ENCODE measurements at regions not wholly inside any gene's neighbourhood (a gene's known extent, or its start where the extent isn't known, plus 50 kb on each side); places are given as distances from the start of the nearest gene placed in this dataset.
"Not testable (repeated sequence)": the region's sequence is repeated elsewhere in the genome, so short reads cannot be mapped to it uniquely, and the experiment has no call there.

DNA sequence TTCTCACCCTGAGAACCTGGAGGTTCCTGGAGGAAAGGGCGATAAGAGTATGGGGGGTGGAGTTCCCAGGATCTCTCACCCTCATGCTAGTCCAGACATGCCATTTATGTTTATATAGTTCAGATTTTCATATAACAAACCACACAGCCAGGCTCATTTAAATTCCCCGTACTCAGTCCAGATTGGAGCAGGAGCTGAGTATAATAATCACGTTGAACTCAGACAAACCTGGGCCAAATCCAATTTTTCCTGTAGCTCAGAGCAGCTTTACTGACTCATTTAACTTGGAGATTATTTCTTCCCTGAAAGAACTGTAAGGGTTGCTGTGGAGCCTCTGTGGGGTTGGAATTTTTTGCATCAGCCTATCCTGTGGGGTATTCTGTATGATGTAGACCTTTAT is 660.8 kb downstream of the TMEM121 start:
- WGBS: 48% methylated on average over 3 of the region's 3 CpGs
- no peak for TF ChIP-seq POLR2A (IDR thresholded peaks at IDR 0.05)
- no peak for TF ChIP-seq CTCF (IDR thresholded peaks at IDR 0.05)
- TF ChIP-seq EP300 (IDR thresholded peaks at IDR 0.05): no peak
- no peak for TF ChIP-seq POLR2AphosphoS5 (IDR thresholded peaks at IDR 0.05)
- DNase-seq (ENCODE audit: low spot score in 2 of 2): no peak
- H3K4me1 ChIP-seq: no peaks in the 10 kb centered on the region
- no peaks in the 10 kb centered on the region for H3K9me3 ChIP-seq
- peaks cover 4% of the 10 kb centered on the region for H3K27me3 ChIP-seq
- no peak overlapping the region for H3K27ac ChIP-seq
- H3K4me3 ChIP-seq: no peak overlapping the region
- H3K36me3 ChIP-seq: no peaks in the 10 kb centered on the region

DNA sequence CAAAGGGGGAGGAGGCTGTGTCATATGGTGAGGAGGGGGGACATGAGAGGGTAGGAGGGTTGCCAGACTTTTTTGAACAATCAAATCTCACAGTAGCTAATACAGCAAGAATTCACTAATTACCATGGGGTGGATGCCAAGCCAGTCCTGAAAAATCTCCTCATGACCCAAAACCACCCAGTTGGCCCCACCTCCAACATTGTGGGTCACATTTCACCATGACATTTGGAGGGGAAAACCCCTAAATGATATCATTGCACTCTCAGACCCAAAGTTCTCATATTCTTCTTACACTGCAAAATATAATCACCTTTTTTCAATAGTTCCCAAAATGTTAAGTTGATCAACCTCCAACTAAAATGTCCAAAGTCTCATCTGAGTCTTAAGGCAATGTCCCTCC is 666.3 kb downstream of the TMEM121 start:
- H3K27me3 ChIP-seq; H3K27ac ChIP-seq; H3K9me3 ChIP-seq; DNase-seq (ENCODE audit: low spot score in 2 of 2); H3K4me1 ChIP-seq; H3K4me3 ChIP-seq; H3K36me3 ChIP-seq: not testable (repeated sequence)

DNA sequence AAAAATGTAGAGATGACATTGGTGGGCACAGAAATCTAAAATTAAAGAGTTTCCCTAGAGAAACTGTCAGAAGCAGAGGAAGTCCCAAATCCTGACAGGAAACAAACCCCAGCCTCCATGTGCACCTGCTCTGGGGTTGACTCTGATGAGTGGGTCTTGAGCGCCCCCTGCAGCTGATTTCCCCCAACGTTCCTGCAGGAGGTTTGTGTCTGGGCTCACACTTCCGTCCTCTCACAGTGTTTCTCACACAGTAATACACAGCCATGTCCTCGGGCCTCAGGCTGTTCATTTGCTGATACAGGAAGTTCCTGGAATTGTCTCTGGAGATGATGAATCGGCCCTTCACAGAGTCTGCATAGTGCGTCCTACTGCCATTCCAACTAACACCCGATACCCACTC is 670.1 kb downstream of the TMEM121 start:
- not testable (repeated sequence) for H3K4me3 ChIP-seq
- WGBS: 58% methylated on average over 7 of the region's 7 CpGs

DNA sequence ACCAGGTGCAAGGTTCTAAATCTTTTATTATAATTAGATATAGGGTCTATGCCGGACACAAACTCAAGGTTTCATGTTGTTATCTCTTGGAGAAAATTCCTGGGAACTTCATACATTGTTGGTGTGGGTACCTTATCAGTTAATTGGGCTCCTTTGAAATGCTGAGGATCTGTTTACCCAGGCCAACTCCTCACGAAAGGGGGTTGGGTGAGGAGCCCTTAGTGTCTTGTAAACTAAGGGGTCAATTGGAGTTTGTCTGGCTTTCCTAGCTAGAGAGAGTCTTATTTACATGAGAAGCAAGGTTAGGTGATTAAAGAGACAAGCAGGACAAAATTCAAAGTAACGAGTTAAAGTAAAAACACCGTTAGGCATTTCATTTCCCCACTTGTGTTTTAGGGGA is 670.9 kb downstream of the TMEM121 start:
- 57% methylated on average over 4 of the region's 4 CpGs for WGBS
- not testable (repeated sequence) for H3K36me3 ChIP-seq; DNase-seq (ENCODE audit: low spot score in 2 of 2); H3K4me1 ChIP-seq; H3K27ac ChIP-seq; H3K9me3 ChIP-seq; H3K4me3 ChIP-seq
- H3K27me3 ChIP-seq: peaks cover 19% of the 10 kb centered on the region

More for the DNA sequence above, 670.1 kb downstream of the TMEM121 start:
- not testable (repeated sequence) for H3K27ac ChIP-seq; H3K9me3 ChIP-seq; H3K4me1 ChIP-seq; H3K36me3 ChIP-seq; DNase-seq (ENCODE audit: low spot score in 2 of 2)
- peaks cover 19% of the 10 kb centered on the region for H3K27me3 ChIP-seq

- no peak for DNase-seq (ENCODE audit: low spot score in 2 of 2)
- H3K4me3 ChIP-seq: no peak overlapping the region
- H3K9me3 ChIP-seq: no peaks in the 10 kb centered on the region
- TF ChIP-seq POLR2A (IDR thresholded peaks at IDR 0.05) (no peak), CTCF (IDR thresholded peaks at IDR 0.05) (no peak), POLR2AphosphoS5 (IDR thresholded peaks at IDR 0.05) (no peak), EP300 (IDR thresholded peaks at IDR 0.05) (no peak)
- H3K4me1 ChIP-seq: no peaks in the 10 kb centered on the region
- H3K27me3 ChIP-seq: peaks cover 23% of the 10 kb centered on the region
- H3K36me3 ChIP-seq: no peaks in the 10 kb centered on the region
- H3K27ac ChIP-seq: no peak overlapping the region
- 86% methylated on average over 12 of the region's 12 CpGs for WGBS
Observed at GRCh38 chr14:106199097-106199496, 672.7 kb downstream of the TMEM121 start.

GRCh38 chr14:106200541-106201315 is 674.3 kb downstream of the TMEM121 start:
- WGBS: 87% methylated on average over 25 of the region's 25 CpGs
- H3K27ac ChIP-seq: no peak overlapping the region
- no peak for TF ChIP-seq CTCF (IDR thresholded peaks at IDR 0.05)
- no peak for TF ChIP-seq EP300 (IDR thresholded peaks at IDR 0.05)
- TF ChIP-seq POLR2A (IDR thresholded peaks at IDR 0.05): no peak
- no peak for TF ChIP-seq POLR2AphosphoS5 (IDR thresholded peaks at IDR 0.05)

GRCh38 chr14:106201376-106201775 is 675.0 kb downstream of the TMEM121 start:
- Histone ChIP-seq H3K4me3 (no peak overlapping the region), H3K9me3 (no peaks in the 10 kb centered on the region), H3K4me1 (no peaks in the 10 kb centered on the region), H3K27ac (no peak overlapping the region), H3K27me3 (peaks cover 23% of the 10 kb centered on the region), H3K36me3 (no peaks in the 10 kb centered on the region)
- TF ChIP-seq POLR2A (IDR thresholded peaks at IDR 0.05) (no peak), POLR2AphosphoS5 (IDR thresholded peaks at IDR 0.05) (no peak), CTCF (IDR thresholded peaks at IDR 0.05) (no peak), EP300 (IDR thresholded peaks at IDR 0.05) (no peak)
- WGBS: 59% methylated on average over 2 of the region's 2 CpGs
- DNase-seq (ENCODE audit: low spot score in 2 of 2): no peak

More at GRCh38 chr14:106200541-106201315, 674.3 kb downstream of the TMEM121 start:
- DNase-seq (ENCODE audit: low spot score in 2 of 2): no peak
- no peaks in the 10 kb centered on the region for H3K9me3 ChIP-seq
- H3K36me3 ChIP-seq: no peaks in the 10 kb centered on the region
- peaks cover 23% of the 10 kb centered on the region for H3K27me3 ChIP-seq
- no peak overlapping the region for H3K4me3 ChIP-seq
- H3K4me1 ChIP-seq: no peaks in the 10 kb centered on the region
